ENCODE measurements at regions not wholly inside any gene's neighbourhood (a gene's known extent, or its start where the extent isn't known, plus 50 kb on each side); places are given as distances from the start of the nearest gene placed in this dataset.

DNA sequence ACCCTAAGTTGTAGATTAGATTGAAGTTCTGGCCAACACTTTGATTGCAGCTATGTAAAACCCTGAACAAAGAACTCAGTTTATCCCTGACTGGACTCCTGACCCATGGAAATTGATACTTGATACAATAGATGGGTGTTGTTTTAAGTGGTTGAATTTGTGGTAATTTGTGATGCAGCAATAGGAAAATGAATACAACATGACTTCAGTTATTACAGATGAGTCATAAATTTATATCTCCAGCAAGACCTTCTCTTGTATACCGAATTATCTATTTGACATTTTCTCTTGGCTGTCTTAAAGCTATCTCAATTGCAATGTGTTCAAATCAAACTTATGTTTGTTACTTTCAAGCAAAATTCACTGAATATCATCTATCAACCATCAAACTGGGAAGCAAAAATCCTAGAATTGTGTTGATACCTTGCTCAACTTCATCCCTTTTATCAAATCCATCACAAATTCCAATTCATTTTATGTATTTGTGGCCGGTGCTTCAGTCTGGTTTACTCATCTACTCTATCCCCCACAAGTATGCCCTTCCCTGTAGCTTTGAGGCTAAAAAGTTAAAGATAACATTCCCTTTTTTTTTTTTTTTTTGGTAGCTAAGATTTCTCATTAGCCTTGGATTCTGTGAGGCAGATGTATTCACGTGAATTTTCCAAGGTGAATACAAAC lies 129.4 kb upstream of the CENPW start:
- H3K56ac ChIP-seq (replicated peaks; ENCODE audit: insufficient read length, low read depth, low read length) = no peak overlapping the region
- H3K4me1 ChIP-seq (replicated peaks in 1 of 4; ENCODE audit: control insufficient read depth in 3 of 4, insufficient read depth in 4 of 4, low read length in 3 of 4) = no peaks in the 10 kb centered on the region
- no peak overlapping the region for H3K18ac ChIP-seq (ENCODE audit: extremely low read depth, low read length)
- H2BK15ac ChIP-seq (ENCODE audit: low read length) = no peak overlapping the region
- H2BK5ac ChIP-seq (ENCODE audit: low read depth, low read length) = no peak overlapping the region
- no peak overlapping the region for H3K4ac ChIP-seq (replicated peaks; ENCODE audit: insufficient read length, low read depth, low read length)
- H3K14ac ChIP-seq (ENCODE audit: insufficient read length) = no peak overlapping the region
- no peak overlapping the region for H3K9ac ChIP-seq (replicated peaks in 1 of 4; ENCODE audit: extremely low read depth in 1 of 4, low read depth in 3 of 4, low read length in 3 of 4)
- no peaks in the 10 kb centered on the region for H4K20me1 ChIP-seq (replicated peaks in 1 of 2; ENCODE audit: control insufficient read depth in 1 of 2, insufficient read depth in 2 of 2, low read length in 2 of 2)
- H3K36me3 ChIP-seq (ENCODE audit: control insufficient read depth in 2 of 4, insufficient read depth in 4 of 4, low read length in 3 of 4) = no peaks in the 10 kb centered on the region
- H2BK12ac ChIP-seq (ENCODE audit: low read depth, low read length) = no peak overlapping the region
- CTCF ChIA-PET (ENCODE audit: partially characterized antibody) = interaction anchor here (1.2 to 1.8 kb wide), 4 partner anchors 13 to 50 kb away, joined by 3 to 6 read pairs (median 4); no protein-coding TSS in a partner anchor
- H3K9me3 ChIP-seq (ENCODE audit: insufficient read depth in 2 of 2, low read depth in 1 of 2, low read length in 1 of 2) = no peaks in the 10 kb centered on the region
- DNase-seq (ENCODE audit: low read depth in 1 of 2, low spot score in 2 of 2) (no peak), FAIRE-seq (no peak)
- no peaks in the 10 kb centered on the region for H3K79me1 ChIP-seq (ENCODE audit: low read depth, low read length)
- no peaks in the 10 kb centered on the region for H3K27me3 ChIP-seq (replicated peaks in 1 of 4; ENCODE audit: control insufficient read depth in 3 of 4, extremely low read depth in 1 of 4, insufficient read depth in 3 of 4, low read length in 3 of 4)
- H3K23me2 ChIP-seq (ENCODE audit: low read depth, low read length) = no peaks in the 10 kb centered on the region
- no peak overlapping the region for H4K8ac ChIP-seq (ENCODE audit: extremely low read depth, insufficient read depth, low read length)
- no peak overlapping the region for H2AK5ac ChIP-seq (ENCODE audit: low read depth, low read length)
- POLR2A ChIA-PET (ENCODE audit: partially characterized antibody) = interaction anchor here (0.5 kb wide), 1 partner anchor 10 kb away, joined by 3 read pairs; no protein-coding TSS in a partner anchor
- no peak overlapping the region for H3K27ac ChIP-seq (ENCODE audit: low read depth, low read length)
- 85% methylated on average over 3 of the region's 3 CpGs; no CpG with 5 or more reads in 1 of the 2 experiments for WGBS, 2 experiments (ENCODE audit: extremely low coverage in 1 of 2, insufficient coverage in 1 of 2, insufficient read length in 1 of 2, insufficient replicate concordance in 2 of 2, low coverage in 1 of 2, low lambda C conversion rate in 2 of 2, missing lambda C conversion rate in 1 of 2)
- no peak overlapping the region for H2BK120ac ChIP-seq (replicated peaks; ENCODE audit: low read depth, low read length)
- no peak overlapping the region for H4K5ac ChIP-seq (ENCODE audit: insufficient read length, low read depth, low read length)
- H3K4me2 ChIP-seq (ENCODE audit: insufficient read depth in 1 of 2, low read depth in 2 of 2, low read length in 2 of 2) = no peak overlapping the region
- no peak overlapping the region for H3K23ac ChIP-seq (ENCODE audit: insufficient read length)
- H3K79me2 ChIP-seq (ENCODE audit: control insufficient read depth in 1 of 2, insufficient read depth in 2 of 2, low read length in 2 of 2) = no peaks in the 10 kb centered on the region
- no peak overlapping the region for H2BK20ac ChIP-seq (ENCODE audit: low read length)
- no peak overlapping the region for H2AFZ ChIP-seq (ENCODE audit: low read length)
- no peak overlapping the region for H3K4me3 ChIP-seq (ENCODE audit: extremely low read depth in 1 of 4, insufficient read depth in 2 of 4, low read depth in 3 of 4, low read length in 4 of 4)
- no peak overlapping the region for H4K91ac ChIP-seq (replicated peaks; ENCODE audit: insufficient read length, low read length)
- TF ChIP-seq MAX (IDR thresholded peaks at IDR 0.05) (no peak), CBX8 (IDR thresholded peaks at IDR 0.05; ENCODE audit: borderline replicate concordance, low read depth, low read length) (no peak)
- TF ChIP-seq, protein P1, sequence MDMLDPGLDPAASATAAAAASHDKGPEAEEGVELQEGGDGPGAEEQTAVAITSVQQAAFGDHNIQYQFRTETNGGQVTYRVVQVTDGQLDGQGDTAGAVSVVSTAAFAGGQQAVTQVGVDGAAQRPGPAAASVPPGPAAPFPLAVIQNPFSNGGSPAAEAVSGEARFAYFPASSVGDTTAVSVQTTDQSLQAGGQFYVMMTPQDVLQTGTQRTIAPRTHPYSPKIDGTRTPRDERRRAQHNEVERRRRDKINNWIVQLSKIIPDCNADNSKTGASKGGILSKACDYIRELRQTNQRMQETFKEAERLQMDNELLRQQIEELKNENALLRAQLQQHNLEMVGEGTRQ (IDR thresholded peaks at IDR 0.05; ENCODE audit: low read length) = no peak

Measured in H1 (cell line).